SK-N-SH (cell line): ENCODE measurements at regions not wholly inside any gene's neighbourhood (a gene's known extent, or its start where the extent isn't known, plus 50 kb on each side); places are given as distances from the start of the nearest gene placed in this dataset.

ENCODE experiments used
- CTCF ChIA-PET: fragments of 300-600, 350-600 bp; formaldehyde crosslinking; extraction: SDS; loops from one replicate; lab custom pipeline; 2021; lab: Yijun Ruan, JAX
- POLR2A ChIA-PET: fragments of 350-600 bp; sonication (Branson Sonifier 250); formaldehyde crosslinking; extraction: SDS; loops from one replicate; lab custom pipeline; 2020; ENCODE audit warnings: antibody characterized with exemption, inconsistent platforms; lab: Yijun Ruan, JAX
- DNase-seq: peaks from one replicate; pipeline ENCODE4 v3.0.0; 2012
- H2AFZ ChIP-seq: fragments of 200-600 bp; sonication (generic); 2 replicates; pipeline ENCODE4 v1.8.1; 2016; ENCODE audit warnings: antibody characterized with exemption, mild to moderate bottlenecking, low read depth
- H3F3A ChIP-seq: fragments of 200-600 bp; sonication (generic); replicated peaks from 2 replicates; pipeline ENCODE3; 2016; ENCODE audit warnings: antibody characterized with exemption, mild to moderate bottlenecking; ENCODE audit not compliant: insufficient read depth
- H3K27ac ChIP-seq, 2 experiments: fragments of 200-500 bp in 1 of 2; fragments of 200-600 bp in 1 of 2; sonication (Bioruptor generic) in 1 of 2; sonication (generic), shearing (Covaris generic) in 1 of 2; 2 replicates each; pipeline versions ENCODE4 v1.5.1 to v1.6.1; 2014 to 2016; ENCODE audit warnings: low read depth in 2 of 2, inconsistent platforms in 1 of 2, low read length in 1 of 2, mild to moderate bottlenecking in 1 of 2, mixed read lengths in 1 of 2
- H3K27me3 ChIP-seq: fragments of 200-600 bp; sonication (generic), shearing (Covaris generic); 2 replicates; pipeline ENCODE4 v1.6.1; 2016; ENCODE audit warnings: mixed run types; ENCODE audit not compliant: insufficient read depth
- H3K36me3 ChIP-seq, 2 experiments: fragments of 200-500 bp in 1 of 2; fragments of 200-600 bp in 1 of 2; sonication (Bioruptor generic) in 1 of 2; sonication (generic) in 1 of 2; replicated peaks in 1 of 2; 2 replicates each; pipeline versions ENCODE3 to v1.5.1; 2014 to 2016; ENCODE audit warnings: low read length in 1 of 2, mild to moderate bottlenecking in 1 of 2; ENCODE audit not compliant: insufficient read depth in 2 of 2, control insufficient read depth in 1 of 2
- H3K4me1 ChIP-seq, 2 experiments: fragments of 200-500 bp in 1 of 2; fragments of 200-600 bp in 1 of 2; sonication (Bioruptor generic) in 1 of 2; sonication (generic), shearing (Covaris generic) in 1 of 2; 2 replicates each; pipeline versions ENCODE4 v1.5.1 to v1.6.1; 2014 to 2016; ENCODE audit warnings: low read depth in 1 of 2, low read length in 1 of 2, mixed run types in 1 of 2; ENCODE audit not compliant: insufficient read depth in 2 of 2, control insufficient read depth in 1 of 2
- H3K4me2 ChIP-seq: fragments of 200-600 bp; sonication (generic), shearing (Covaris generic); 2 replicates; pipeline ENCODE4 v1.6.1; 2017; ENCODE audit warnings: mixed run types
- H3K4me3 ChIP-seq, 2 experiments: fragments of 200-500 bp in 1 of 2; fragments of 200-600 bp in 1 of 2; sonication (Bioruptor generic) in 1 of 2; sonication (generic), shearing (Covaris generic) in 1 of 2; 2 replicates each; pipeline versions ENCODE4 v1.5.1 to v1.8.1; 2014 to 2016; ENCODE audit warnings: low read depth in 2 of 2, inconsistent platforms in 1 of 2, low read length in 1 of 2, mild to moderate bottlenecking in 1 of 2, mixed read lengths in 1 of 2, moderate library complexity in 1 of 2
- H3K79me2 ChIP-seq: fragments of 200-600 bp; sonication (generic); 2 replicates; pipeline ENCODE4 v1.8.1; 2017; ENCODE audit warnings: mild to moderate bottlenecking; ENCODE audit not compliant: insufficient read depth
- H3K9ac ChIP-seq: fragments of 200-600 bp; sonication (generic); 2 replicates; pipeline ENCODE4 v1.6.1; 2017; ENCODE audit warnings: mixed run types
- H3K9me2 ChIP-seq: fragments of 200-600 bp; sonication (generic); 2 replicates; pipeline ENCODE4 v1.6.1; 2017; ENCODE audit warnings: mixed run types
- H3K9me3 ChIP-seq: fragments of 200-600 bp; sonication (generic); 2 replicates; pipeline ENCODE4 v1.6.1; 2017; ENCODE audit warnings: mixed run types, mild to moderate bottlenecking, moderate library complexity
- H4K20me1 ChIP-seq: fragments of 200-600 bp; sonication (generic); 2 replicates; pipeline ENCODE4 v1.6.1; 2017; ENCODE audit warnings: mild to moderate bottlenecking, mixed run types; ENCODE audit not compliant: insufficient read depth
- CTCF ChIP-seq: fragments of 200-600 bp; sonication (generic); IDR thresholded peaks from 2 replicates; pipeline ENCODE4 v1.6.1; 2017; ENCODE audit warnings: antibody characterized with exemption, mild to moderate bottlenecking, moderate library complexity
- ELF1 ChIP-seq: IDR thresholded peaks from 2 replicates; pipeline ENCODE4 v1.4.0; 2012
- EZH2phosphoT487 ChIP-seq: fragments of 200-600 bp; sonication (generic); IDR thresholded peaks from 2 replicates; pipeline ENCODE4 v1.6.1; 2017; ENCODE audit warnings: low read depth, mixed run types, mild to moderate bottlenecking, antibody characterized with exemption, moderate library complexity, borderline replicate concordance
- GABPA ChIP-seq: IDR thresholded peaks from 2 replicates; pipeline ENCODE4 v1.4.0; 2012; ENCODE audit warnings: low read depth, mild to moderate bottlenecking
- MEF2A ChIP-seq: IDR thresholded peaks from 2 replicates; pipeline ENCODE4 v1.4.0; 2012; ENCODE audit warnings: low read depth, borderline replicate concordance
- MXI1 ChIP-seq: IDR thresholded peaks from 2 replicates; pipeline ENCODE4 v1.6.1; 2012; ENCODE audit warnings: mild to moderate bottlenecking, low read depth, low read length, improper control_type of control experiment
- NFIC ChIP-seq: IDR thresholded peaks from 2 replicates; pipeline ENCODE4 v1.4.0; 2012; ENCODE audit warnings: borderline replicate concordance
- REST ChIP-seq: IDR thresholded peaks from 2 replicates; pipeline ENCODE4 v1.6.1; 2012; ENCODE audit warnings: mild to moderate bottlenecking, low read depth, low read length, moderate library complexity
- SIN3A ChIP-seq: IDR thresholded peaks from 2 replicates; pipeline ENCODE4 v1.6.1; 2012; ENCODE audit warnings: low read depth, mild to moderate bottlenecking, low read length, moderate library complexity, borderline replicate concordance
- SMC3 ChIP-seq: IDR thresholded peaks from 2 replicates; pipeline ENCODE4 v1.6.1; 2012; ENCODE audit warnings: low read depth, low read length, improper control_type of control experiment
- TCF12 ChIP-seq: IDR thresholded peaks from 2 replicates; pipeline ENCODE4 v1.4.0; 2012
- TEAD4 ChIP-seq: IDR thresholded peaks from 2 replicates; pipeline ENCODE4 v1.4.0; 2012; ENCODE audit warnings: mild to moderate bottlenecking, borderline replicate concordance; ENCODE audit not compliant: insufficient read depth
- WGBS: methylation state at CpG from one replicate; pipeline ENCODE4 v1.1.6; 2017; ENCODE audit warnings: low lambda C conversion rate; 5-methylcytosine and 5-hydroxymethylcytosine counted together
- TF ChIP-seq, protein P1 (sequence below): IDR thresholded peaks from 2 replicates; pipeline ENCODE4; 2012
- TF ChIP-seq, protein P2 (sequence below): fragments of 150-350 bp; IDR thresholded peaks from 2 replicates; pipeline ENCODE4 v1.6.1; 2016; ENCODE audit warnings: mild to moderate bottlenecking, low read depth, low read length

DNA sequence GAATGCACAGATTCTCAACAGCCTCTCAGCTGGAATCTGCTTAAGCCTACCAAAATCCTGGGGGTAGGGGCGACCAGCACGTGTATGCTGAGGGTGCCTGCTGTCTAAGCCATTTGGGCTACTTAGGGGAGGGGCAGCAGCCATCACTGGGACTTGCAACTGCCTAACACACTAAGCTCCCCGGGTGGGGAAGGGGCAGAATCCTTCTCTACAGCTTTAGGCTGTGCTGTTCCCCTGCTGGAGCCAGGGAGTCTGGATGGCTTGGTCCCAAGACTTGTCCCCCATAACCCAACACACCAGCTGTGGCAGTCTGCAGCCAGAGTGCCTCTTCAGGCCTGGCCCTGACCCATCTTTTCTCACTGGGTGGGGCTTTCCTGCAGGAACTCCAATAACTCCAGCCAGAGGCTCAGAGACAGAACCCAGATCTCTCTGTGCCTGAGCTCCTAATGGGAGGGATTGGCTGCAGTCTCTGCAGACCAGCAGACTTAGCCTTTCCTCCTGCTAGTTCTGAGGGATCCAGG is 305.4 kb upstream of the RND3 start:
- Histone ChIP-seq H3K79me2 (no peaks in the 10 kb centered on the region), H4K20me1 (no peaks in the 10 kb centered on the region), H3K4me1 (no peaks in the 10 kb centered on the region)
- TF ChIP-seq, protein P1, sequence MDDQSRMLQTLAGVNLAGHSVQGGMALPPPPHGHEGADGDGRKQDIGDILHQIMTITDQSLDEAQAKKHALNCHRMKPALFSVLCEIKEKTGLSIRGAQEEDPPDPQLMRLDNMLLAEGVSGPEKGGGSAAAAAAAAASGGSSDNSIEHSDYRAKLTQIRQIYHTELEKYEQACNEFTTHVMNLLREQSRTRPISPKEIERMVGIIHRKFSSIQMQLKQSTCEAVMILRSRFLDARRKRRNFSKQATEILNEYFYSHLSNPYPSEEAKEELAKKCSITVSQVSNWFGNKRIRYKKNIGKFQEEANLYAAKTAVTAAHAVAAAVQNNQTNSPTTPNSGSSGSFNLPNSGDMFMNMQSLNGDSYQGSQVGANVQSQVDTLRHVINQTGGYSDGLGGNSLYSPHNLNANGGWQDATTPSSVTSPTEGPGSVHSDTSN, result no peak
- TF ChIP-seq, protein P2, sequence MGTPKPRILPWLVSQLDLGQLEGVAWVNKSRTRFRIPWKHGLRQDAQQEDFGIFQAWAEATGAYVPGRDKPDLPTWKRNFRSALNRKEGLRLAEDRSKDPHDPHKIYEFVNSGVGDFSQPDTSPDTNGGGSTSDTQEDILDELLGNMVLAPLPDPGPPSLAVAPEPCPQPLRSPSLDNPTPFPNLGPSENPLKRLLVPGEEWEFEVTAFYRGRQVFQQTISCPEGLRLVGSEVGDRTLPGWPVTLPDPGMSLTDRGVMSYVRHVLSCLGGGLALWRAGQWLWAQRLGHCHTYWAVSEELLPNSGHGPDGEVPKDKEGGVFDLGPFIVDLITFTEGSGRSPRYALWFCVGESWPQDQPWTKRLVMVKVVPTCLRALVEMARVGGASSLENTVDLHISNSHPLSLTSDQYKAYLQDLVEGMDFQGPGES, result no peak
- TF ChIP-seq ELF1 (no peak), GABPA (no peak), MXI1 (no peak), TEAD4 (no peak), SMC3 (no peak), REST (no peak), EZH2phosphoT487 (no peak), MEF2A (no peak), NFIC (no peak), CTCF (no peak), SIN3A (no peak), TCF12 (no peak)
- TF ChIP-seq, all 33 proteins: peak for 0
- no peak overlapping the region for H3K27ac ChIP-seq
- H3K4me3 ChIP-seq, result no peak overlapping the region
- H3K4me2 ChIP-seq, result no peak overlapping the region
- no peaks in the 10 kb centered on the region for H3F3A ChIP-seq
- H3K9ac ChIP-seq, result no peak overlapping the region
- H3K36me3 ChIP-seq, result no peaks in the 10 kb centered on the region
- no peak overlapping the region for H2AFZ ChIP-seq
- DNase-seq, result no peak
- POLR2A ChIA-PET, result no interaction called here
- whole genome bisulfite sequencing, result 67% methylated on average over 1 of the region's 3 CpGs
- CTCF ChIA-PET, result interaction anchor here (1.1 kb wide), 1 partner anchor 9 kb away, joined by 3 read pairs; no protein-coding TSS in a partner anchor
- H3K9me3 ChIP-seq, result peaks cover 8% of the 10 kb centered on the region; the same call in 1 of the 2 replicates
- H3K27me3 ChIP-seq, result no peaks in the 10 kb centered on the region
- H3K9me2 ChIP-seq, result no peaks in the 10 kb centered on the region
